Calu3 (cell line): ENCODE measurements at regions not wholly inside any gene's neighbourhood (a gene's known extent, or its start where the extent isn't known, plus 50 kb on each side); places are given as distances from the start of the nearest gene placed in this dataset.
"Not testable (repeated sequence)": the region's sequence is repeated elsewhere in the genome, so short reads cannot be mapped to it uniquely, and the experiment has no call there.

Source experiments
- BruUV-seq: library from RNA; stranded (reverse); fragments of 400-500 nt; replicated peaks from 2 replicates; lab custom pipeline; 2021; lab: Mats Ljungman, UMichigan
- CTCF ChIA-PET: fragments of 300-600 bp; sonication (Branson Sonifier 250); formaldehyde crosslinking; loops from one replicate; lab custom pipeline; 2022; ENCODE audit warnings: antibody characterized with exemption; lab: Charles Lee
- DNase-seq: peaks from one replicate; pipeline ENCODE4 v3.0.0; 2022
- H3K27ac Mint-ChIP-seq: one replicate; pipeline ENCODE4 v1.8.0; 2022; ENCODE audit warnings: mixed read lengths; ENCODE audit not compliant: unreplicated experiment
- H3K27me3 Mint-ChIP-seq: one replicate; pipeline ENCODE4 v1.8.0; 2022; ENCODE audit warnings: mixed read lengths; ENCODE audit not compliant: unreplicated experiment
- H3K36me3 Mint-ChIP-seq: one replicate; pipeline ENCODE4 v1.8.0; 2022; ENCODE audit warnings: mild to moderate bottlenecking, moderate library complexity, mixed read lengths; ENCODE audit not compliant: insufficient read depth, unreplicated experiment
- H3K4me1 Mint-ChIP-seq: one replicate; pipeline ENCODE4 v1.8.0; 2022; ENCODE audit warnings: mild to moderate bottlenecking, low read depth, mixed read lengths; ENCODE audit not compliant: unreplicated experiment
- H3K4me3 Mint-ChIP-seq: one replicate; pipeline ENCODE4 v1.8.0; 2022; ENCODE audit warnings: mild to moderate bottlenecking, low read depth, moderate library complexity, mixed read lengths; ENCODE audit not compliant: unreplicated experiment
- H3K9me3 Mint-ChIP-seq: one replicate; pipeline ENCODE4 v1.8.0; 2022; ENCODE audit warnings: low read depth, mixed read lengths; ENCODE audit not compliant: unreplicated experiment
- CTCF ChIP-seq: fragments of 200-600 bp; IDR thresholded peaks from one replicate; pipeline ENCODE4 v1.8.0; 2022; ENCODE audit warnings: antibody characterized with exemption; ENCODE audit not compliant: unreplicated experiment
- intact Hi-C: fragments of 100-400 bp; cut with micrococcal nuclease; formaldehyde crosslinking; loops from one replicate; pipeline ENCODE4 v1.10.0; 2022; ENCODE audit not compliant: unreplicated experiment

- TF ChIP-seq CTCF = no peak
- Mint-ChIP-seq H3K27ac (no peak overlapping the region), H3K4me1 (no peaks in the 10 kb centered on the region), H3K27me3 (peaks cover 30% of the 10 kb centered on the region), H3K4me3 (no peak overlapping the region), H3K36me3 (no peaks in the 10 kb centered on the region), H3K9me3 (no peaks in the 10 kb centered on the region)
- intact Hi-C loops = no loop called here
- no TSS peak for BruUV-seq
- no peak for DNase-seq
- CTCF ChIA-PET = no interaction called here
These were observed 223.2 kb downstream of the MSX2 start for GRCh38 chr5:174947548-174947947.

- intact Hi-C loops = no loop called here
- DNase-seq = no peak
- no peak overlapping the region for H3K27ac Mint-ChIP-seq
- no peak for TF ChIP-seq CTCF
- H3K4me1 Mint-ChIP-seq = no peaks in the 10 kb centered on the region
- H3K36me3 Mint-ChIP-seq = no peaks in the 10 kb centered on the region
- H3K9me3 Mint-ChIP-seq = no peaks in the 10 kb centered on the region
- peaks cover 30% of the 10 kb centered on the region for H3K27me3 Mint-ChIP-seq
- no peak overlapping the region for H3K4me3 Mint-ChIP-seq
- no TSS peak for BruUV-seq
- CTCF ChIA-PET = no interaction called here
These were observed 221.5 kb downstream of the MSX2 start for GRCh38 chr5:174945853-174946252.

GRCh38 chr5:174943785-174944184 lies 219.4 kb downstream of the MSX2 start:
- Mint-ChIP-seq H3K27ac (no peak overlapping the region), H3K36me3 (no peaks in the 10 kb centered on the region), H3K4me3 (no peak overlapping the region), H3K9me3 (no peaks in the 10 kb centered on the region), H3K27me3 (peaks cover 42% of the 10 kb centered on the region), H3K4me1 (no peaks in the 10 kb centered on the region)
- no peak for DNase-seq
- no peak for TF ChIP-seq CTCF
- BruUV-seq = no TSS peak
- intact Hi-C loops = no loop called here
- CTCF ChIA-PET = no interaction called here

- peaks cover 48% of the 10 kb centered on the region for H3K27me3 Mint-ChIP-seq
- H3K36me3 Mint-ChIP-seq, CTCF ChIA-PET, BruUV-seq, H3K27ac Mint-ChIP-seq, H3K4me3 Mint-ChIP-seq, H3K9me3 Mint-ChIP-seq, DNase-seq, intact Hi-C loops, H3K4me1 Mint-ChIP-seq: not testable (repeated sequence)
These were observed 218.6 kb downstream of the MSX2 start for GRCh38 chr5:174943002-174943401.

GRCh38 chr5:174937201-174938123 lies 213.1 kb downstream of the MSX2 start:
- Mint-ChIP-seq H3K9me3 (peaks cover 2% of the 10 kb centered on the region), H3K36me3 (no peaks in the 10 kb centered on the region), H3K4me3 (no peak overlapping the region), H3K27me3 (peaks cover 52% of the 10 kb centered on the region), H3K27ac (no peak overlapping the region), H3K4me1 (no peaks in the 10 kb centered on the region)
- BruUV-seq = no TSS peak
- no peak for DNase-seq
- no peak for TF ChIP-seq CTCF
- CTCF ChIA-PET = interaction anchor here (0.5 kb wide), 1 partner anchor 528 kb away, joined by 3 read pairs; no protein-coding TSS in a partner anchor
- intact Hi-C loops = loop anchor here (10.0 kb wide), 1 partner anchor 893 kb away; the partner anchor contains the start of gene NSG2
